OCI-LY7 (cell line): ENCODE measurements at regions not wholly inside any gene's neighbourhood (a gene's known extent, or its start where the extent isn't known, plus 50 kb on each side); places are given as distances from the start of the nearest gene placed in this dataset.

Source experiments
- BruUV-seq: library from RNA; stranded (reverse); fragments of 400-500 nt; replicated peaks from 2 replicates; lab custom pipeline; 2021; lab: Mats Ljungman, UMichigan
- CTCF ChIA-PET: fragments of 300-600 bp; sonication (Branson Sonifier 250); formaldehyde crosslinking; loops from one replicate; lab custom pipeline; 2022; ENCODE audit warnings: antibody characterized with exemption; ENCODE audit not compliant: unreplicated experiment; lab: Charles Lee
- POLR2A ChIA-PET: fragments of 300-600 bp; sonication (Branson Sonifier 250); formaldehyde crosslinking; loops from one replicate; lab custom pipeline; 2022; ENCODE audit warnings: antibody characterized with exemption; lab: Charles Lee
- DNase-seq: peaks from one replicate; pipeline ENCODE4 v3.0.0-alpha.2; 2015; ENCODE audit warnings: low spot score
- H2AFZ ChIP-seq: fragments of 200-600 bp; sonication (generic), shearing (Covaris generic); 2 replicates; pipeline ENCODE4 v1.6.1; 2014; ENCODE audit warnings: mild to moderate bottlenecking, antibody characterized with exemption, low read length, moderate library complexity
- H3K27ac ChIP-seq: fragments of 200-600 bp; sonication (generic); 2 replicates; pipeline ENCODE4 v1.5.1; 2014; ENCODE audit warnings: mixed run types, low read depth, mild to moderate bottlenecking, moderate library complexity, low read length, inconsistent platforms; ENCODE audit not compliant: poor library complexity, severe bottlenecking
- H3K36me3 ChIP-seq: fragments of 200-600 bp; sonication (generic); 2 replicates; pipeline ENCODE4 v1.6.1; 2014; ENCODE audit warnings: mild to moderate bottlenecking, antibody characterized with exemption, low read length, moderate library complexity, mixed read lengths; ENCODE audit not compliant: insufficient read depth
- H3K4me1 ChIP-seq: fragments of 200-600 bp; sonication (generic); 2 replicates; pipeline ENCODE4 v1.5.1; 2014; ENCODE audit warnings: mild to moderate bottlenecking, low read length; ENCODE audit not compliant: insufficient read depth, poor library complexity, severe bottlenecking
- H3K4me2 ChIP-seq: fragments of 200-600 bp; sonication (generic); 2 replicates; pipeline ENCODE4 v1.6.1; 2014; ENCODE audit warnings: mild to moderate bottlenecking, low read length
- H3K4me3 ChIP-seq: fragments of 200-600 bp; sonication (generic); 2 replicates; pipeline ENCODE4 v1.5.1; 2014; ENCODE audit warnings: mild to moderate bottlenecking, low read depth, low read length; ENCODE audit not compliant: poor library complexity, severe bottlenecking
- H3K79me2 ChIP-seq: fragments of 200-600 bp; sonication (generic); 2 replicates; pipeline ENCODE4 v1.6.1; 2016; ENCODE audit warnings: low read depth, mild to moderate bottlenecking, low read length, moderate library complexity, mixed read lengths; ENCODE audit not compliant: insufficient read depth
- H3K9me2 ChIP-seq: fragments of 200-600 bp; sonication (generic); 2 replicates; pipeline ENCODE4 v1.6.1; 2016; ENCODE audit warnings: mild to moderate bottlenecking, low read length, mixed read lengths; ENCODE audit not compliant: insufficient read depth
- H3K9me3 ChIP-seq: fragments of 200-600 bp; sonication (generic); 2 replicates; pipeline ENCODE4 v1.6.1; 2014; ENCODE audit warnings: mild to moderate bottlenecking, mixed run types, low read length, mixed read lengths
- H4K20me1 ChIP-seq: fragments of 200-600 bp; sonication (generic); 2 replicates; pipeline ENCODE4 v1.6.1; 2014; ENCODE audit warnings: mild to moderate bottlenecking, antibody characterized with exemption, low read length, moderate library complexity, mixed read lengths; ENCODE audit not compliant: insufficient read depth
- EZH2phosphoT487 ChIP-seq: fragments of 200-600 bp; sonication (generic); IDR thresholded peaks from 2 replicates; pipeline ENCODE4 v1.6.1; 2018; ENCODE audit warnings: low read depth, borderline replicate concordance, mild to moderate bottlenecking, mixed run types, antibody characterized with exemption, low read length, moderate library complexity, mixed read lengths
- intact Hi-C: fragments of 100-400 bp; cut with micrococcal nuclease; formaldehyde crosslinking; loops from one replicate; pipeline ENCODE4 v1.10.0; 2022; ENCODE audit not compliant: unreplicated experiment
- TF ChIP-seq, protein P1 (sequence below): fragments of 200-600 bp; sonication (generic); conservative IDR thresholded peaks from 2 replicates; pipeline ENCODE4 v1.5.1; 2014; ENCODE audit warnings: mild to moderate bottlenecking, antibody characterized with exemption, low read length, moderate library complexity, mixed read lengths

DNA sequence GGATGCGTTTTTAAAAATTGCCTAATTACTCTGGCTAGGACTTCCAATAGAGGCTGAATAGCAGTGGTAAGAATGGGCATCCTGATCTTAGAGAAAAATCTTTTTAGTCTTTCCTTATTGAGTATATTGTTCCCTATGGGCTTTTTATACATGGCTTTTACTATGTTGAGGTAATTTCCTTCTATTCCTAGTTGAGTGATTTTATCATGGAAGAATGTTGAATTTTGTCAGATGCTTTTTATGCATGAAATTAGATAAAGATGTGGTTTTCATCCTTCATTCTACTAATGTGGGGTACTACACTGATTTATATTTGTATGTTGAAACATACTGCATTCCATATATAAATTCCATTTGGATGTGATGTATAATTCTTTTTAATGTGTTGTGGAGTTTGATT lies 2673.8 kb downstream of the PCDH9 start:
- Histone ChIP-seq H3K36me3 (no peaks in the 10 kb centered on the region), H3K27ac (no peak overlapping the region), H4K20me1 (no peaks in the 10 kb centered on the region), H3K9me3 (no peaks in the 10 kb centered on the region), H3K4me2 (no peak overlapping the region), H3K4me1 (no peaks in the 10 kb centered on the region), H3K79me2 (no peaks in the 10 kb centered on the region), H3K4me3 (no peak overlapping the region), H2AFZ (no peak overlapping the region), H3K9me2 (no peaks in the 10 kb centered on the region)
- ChIA-PET POLR2A (interaction anchor here (0.7 kb wide), 1 partner anchor 174 kb away, joined by 3 read pairs; no protein-coding TSS in a partner anchor), CTCF (no interaction called here)
- no TSS peak for BruUV-seq
- TF ChIP-seq, protein P1, sequence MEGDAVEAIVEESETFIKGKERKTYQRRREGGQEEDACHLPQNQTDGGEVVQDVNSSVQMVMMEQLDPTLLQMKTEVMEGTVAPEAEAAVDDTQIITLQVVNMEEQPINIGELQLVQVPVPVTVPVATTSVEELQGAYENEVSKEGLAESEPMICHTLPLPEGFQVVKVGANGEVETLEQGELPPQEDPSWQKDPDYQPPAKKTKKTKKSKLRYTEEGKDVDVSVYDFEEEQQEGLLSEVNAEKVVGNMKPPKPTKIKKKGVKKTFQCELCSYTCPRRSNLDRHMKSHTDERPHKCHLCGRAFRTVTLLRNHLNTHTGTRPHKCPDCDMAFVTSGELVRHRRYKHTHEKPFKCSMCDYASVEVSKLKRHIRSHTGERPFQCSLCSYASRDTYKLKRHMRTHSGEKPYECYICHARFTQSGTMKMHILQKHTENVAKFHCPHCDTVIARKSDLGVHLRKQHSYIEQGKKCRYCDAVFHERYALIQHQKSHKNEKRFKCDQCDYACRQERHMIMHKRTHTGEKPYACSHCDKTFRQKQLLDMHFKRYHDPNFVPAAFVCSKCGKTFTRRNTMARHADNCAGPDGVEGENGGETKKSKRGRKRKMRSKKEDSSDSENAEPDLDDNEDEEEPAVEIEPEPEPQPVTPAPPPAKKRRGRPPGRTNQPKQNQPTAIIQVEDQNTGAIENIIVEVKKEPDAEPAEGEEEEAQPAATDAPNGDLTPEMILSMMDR: no peak
- no peak for TF ChIP-seq EZH2phosphoT487
- DNase-seq: no peak
- intact Hi-C loops: no loop called here

DNA sequence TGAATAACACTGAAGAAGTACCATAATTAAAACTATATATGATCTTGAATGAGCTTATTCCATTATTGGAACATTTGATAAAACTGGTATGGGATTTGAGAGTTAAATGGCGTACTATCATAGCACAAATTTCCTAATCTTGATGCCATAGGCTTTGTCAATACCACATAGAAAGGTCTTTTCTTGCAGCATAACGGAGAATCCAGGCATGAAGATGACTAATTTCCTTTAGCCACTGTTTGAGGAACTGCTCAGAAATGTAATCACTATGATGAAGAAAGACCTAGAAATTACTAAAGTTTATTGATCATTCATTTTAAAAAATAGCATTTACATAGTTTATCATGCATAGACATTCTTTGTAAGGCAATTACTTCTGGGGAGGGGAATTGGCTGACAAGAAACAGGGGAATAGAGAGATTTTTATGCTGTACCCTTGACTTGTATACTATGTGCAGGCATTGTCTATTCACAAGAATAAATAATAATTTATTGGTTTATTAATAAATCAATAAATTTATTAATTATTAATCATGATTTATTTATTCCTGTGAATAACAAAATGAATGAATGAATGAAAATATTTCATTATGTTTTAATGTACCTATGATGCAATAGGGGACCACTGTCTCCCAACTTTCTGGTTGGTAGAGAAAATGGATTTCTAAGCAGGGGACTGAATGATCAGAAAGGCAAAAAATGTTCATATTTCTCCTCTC lies 2676.6 kb downstream of the PCDH9 start:
- TF ChIP-seq, protein P1: no peak
- no peak for TF ChIP-seq EZH2phosphoT487
- intact Hi-C loops: no loop called here
- no peak for DNase-seq
- Histone ChIP-seq H4K20me1 (no peaks in the 10 kb centered on the region), H3K9me2 (no peaks in the 10 kb centered on the region), H3K4me1 (no peaks in the 10 kb centered on the region), H3K27ac (no peak overlapping the region), H2AFZ (no peak overlapping the region), H3K4me3 (no peak overlapping the region), H3K4me2 (no peak overlapping the region), H3K79me2 (no peaks in the 10 kb centered on the region), H3K9me3 (no peaks in the 10 kb centered on the region), H3K36me3 (no peaks in the 10 kb centered on the region)
- BruUV-seq: no TSS peak
- ChIA-PET CTCF (no interaction called here), POLR2A (no interaction called here)

DNA sequence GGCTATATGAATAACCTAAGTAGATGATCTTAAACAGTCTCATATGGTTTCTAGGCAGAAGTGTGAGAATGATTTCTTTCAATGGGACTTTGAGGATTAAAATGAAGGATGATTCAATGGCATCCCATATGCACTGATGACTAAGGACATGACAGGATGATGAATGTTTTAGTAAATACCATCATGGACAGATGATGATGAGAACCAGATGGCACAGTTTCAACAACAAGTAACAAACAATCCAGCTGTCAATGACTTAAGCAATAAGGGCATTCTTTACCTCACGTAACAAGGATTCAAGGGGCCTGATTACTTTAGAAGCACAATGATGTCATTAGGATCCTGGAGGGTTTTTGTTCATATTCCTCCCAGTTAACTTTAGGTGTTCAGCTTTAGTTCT lies 2678.4 kb downstream of the PCDH9 start:
- no TSS peak for BruUV-seq
- ChIA-PET CTCF (no interaction called here), POLR2A (no interaction called here)
- Histone ChIP-seq H4K20me1 (no peaks in the 10 kb centered on the region), H3K4me3 (no peak overlapping the region), H3K9me3 (no peaks in the 10 kb centered on the region), H3K9me2 (no peaks in the 10 kb centered on the region), H3K36me3 (no peaks in the 10 kb centered on the region), H3K4me2 (no peak overlapping the region), H3K4me1 (no peaks in the 10 kb centered on the region), H2AFZ (no peak overlapping the region), H3K79me2 (no peaks in the 10 kb centered on the region), H3K27ac (no peak overlapping the region)
- no peak for TF ChIP-seq EZH2phosphoT487
- TF ChIP-seq, protein P1: no peak
- intact Hi-C loops: no loop called here
- DNase-seq: no peak
